Neuron (in vitro differentiated cells): ENCODE measurements at regions not wholly inside any gene's neighbourhood (a gene's known extent, or its start where the extent isn't known, plus 50 kb on each side); places are given as distances from the start of the nearest gene placed in this dataset.
"Not testable (repeated sequence)": the region's sequence is repeated elsewhere in the genome, so short reads cannot be mapped to it uniquely, and the experiment has no call there.

Experiments
- H2AFZ ChIP-seq: one replicate; pipeline ENCODE4 v1.6.1; 2013; ENCODE audit warnings: low read depth, mild to moderate bottlenecking, inconsistent platforms, low read length, moderate library complexity
- H3K27me3 ChIP-seq: one replicate; pipeline ENCODE4 v1.6.1; 2013; ENCODE audit warnings: low read length; ENCODE audit not compliant: insufficient read depth
- H3K36me3 ChIP-seq: one replicate; pipeline ENCODE4 v1.6.1; 2013; ENCODE audit warnings: low read length; ENCODE audit not compliant: insufficient read depth
- H3K4me1 ChIP-seq: one replicate; pipeline ENCODE4 v1.6.1; 2013; ENCODE audit warnings: low read length; ENCODE audit not compliant: insufficient read depth
- H3K4me3 ChIP-seq: 2 replicates; pipeline ENCODE4 v1.5.1; 2013; ENCODE audit warnings: mild to moderate bottlenecking, low read length, moderate library complexity
- H3K9me3 ChIP-seq: one replicate; pipeline ENCODE4 v1.6.1; 2013; ENCODE audit warnings: low read length

DNA sequence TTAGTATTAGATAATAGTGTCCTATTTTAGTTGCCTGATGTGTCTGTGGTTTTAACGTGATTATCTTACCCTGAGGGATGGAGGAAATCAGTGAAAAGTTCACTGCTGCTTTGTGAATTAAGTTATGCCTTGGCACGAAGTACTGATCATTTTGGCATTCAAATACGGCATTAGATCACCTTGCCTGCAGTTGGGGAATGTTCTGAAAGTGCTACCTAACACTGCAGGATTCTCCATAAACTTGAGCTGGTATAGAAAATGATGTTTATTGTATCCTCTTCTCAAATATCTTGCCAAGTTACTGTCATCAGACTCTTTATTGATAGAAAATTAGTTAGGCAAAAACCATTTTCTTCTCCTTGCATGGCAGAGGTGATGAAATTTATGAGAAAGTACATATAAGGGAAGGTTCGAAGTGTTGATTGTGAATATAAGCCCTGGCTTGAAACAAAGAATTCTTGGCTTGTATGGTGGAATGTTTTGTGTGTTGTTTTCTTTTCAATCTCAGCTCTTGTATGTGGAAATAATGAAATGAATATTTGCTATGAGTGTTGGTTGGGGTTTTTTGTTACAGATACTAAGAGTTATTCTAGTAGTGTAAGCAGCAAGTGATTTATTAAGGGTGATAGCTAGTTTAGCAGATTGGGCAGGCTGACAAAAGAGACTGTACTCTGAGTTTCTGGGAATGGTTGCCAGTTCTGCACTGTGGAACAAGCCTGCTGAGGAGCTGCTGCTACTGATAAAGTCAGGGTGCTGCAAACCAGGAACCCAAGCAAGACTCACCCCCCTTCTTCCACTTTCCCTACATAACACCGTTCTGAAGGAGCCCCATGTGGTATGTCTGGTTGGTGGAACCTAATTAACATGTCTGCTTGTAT is 448.3 kb downstream of the PCNX1 start:
- H3K4me3 ChIP-seq, result no peak overlapping the region
- H3K36me3 ChIP-seq, result no peaks in the 10 kb centered on the region
- no peak overlapping the region for H2AFZ ChIP-seq
- no peaks in the 10 kb centered on the region for H3K27me3 ChIP-seq
- H3K9me3 ChIP-seq, result peaks cover 5% of the 10 kb centered on the region
- peaks cover 10% of the 10 kb centered on the region for H3K4me1 ChIP-seq

- H3K27me3 ChIP-seq, result no peaks in the 10 kb centered on the region
Observed at GRCh38 chr14:71358209-71358931, 451.1 kb downstream of the PCNX1 start.

DNA sequence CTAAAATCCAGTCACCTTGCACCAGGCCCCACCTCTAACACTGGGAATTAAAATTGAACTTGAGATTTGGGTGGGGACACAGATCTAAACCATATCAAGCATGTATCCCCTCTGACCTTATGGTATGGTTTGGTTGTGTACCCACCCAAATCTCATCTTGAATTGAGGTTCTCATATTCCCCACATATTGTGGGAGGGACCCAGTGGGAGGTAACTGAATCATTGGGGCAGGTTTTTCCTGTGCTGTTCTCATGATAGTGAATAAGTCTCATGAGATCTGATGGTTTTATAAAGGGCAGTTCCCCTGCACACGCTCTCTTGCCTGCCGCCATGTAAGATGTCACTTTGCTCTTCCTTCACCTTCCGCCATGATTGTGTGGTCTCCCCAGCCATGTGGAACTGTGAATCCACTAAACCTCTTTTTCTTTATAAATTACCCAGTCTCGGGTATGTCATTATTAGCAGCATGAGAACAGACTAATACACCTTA is 451.7 kb downstream of the PCNX1 start:
- H3K4me3 ChIP-seq, H3K4me1 ChIP-seq, H3K36me3 ChIP-seq, H2AFZ ChIP-seq, H3K27me3 ChIP-seq, H3K9me3 ChIP-seq: not testable (repeated sequence)

More at GRCh38 chr14:71358209-71358931, 451.1 kb downstream of the PCNX1 start:
- Histone ChIP-seq H3K9me3 (peaks cover 2% of the 10 kb centered on the region), H3K4me3 (no peak overlapping the region), H3K36me3 (no peaks in the 10 kb centered on the region), H2AFZ (no peak overlapping the region), H3K4me1 (peaks cover 10% of the 10 kb centered on the region)

DNA sequence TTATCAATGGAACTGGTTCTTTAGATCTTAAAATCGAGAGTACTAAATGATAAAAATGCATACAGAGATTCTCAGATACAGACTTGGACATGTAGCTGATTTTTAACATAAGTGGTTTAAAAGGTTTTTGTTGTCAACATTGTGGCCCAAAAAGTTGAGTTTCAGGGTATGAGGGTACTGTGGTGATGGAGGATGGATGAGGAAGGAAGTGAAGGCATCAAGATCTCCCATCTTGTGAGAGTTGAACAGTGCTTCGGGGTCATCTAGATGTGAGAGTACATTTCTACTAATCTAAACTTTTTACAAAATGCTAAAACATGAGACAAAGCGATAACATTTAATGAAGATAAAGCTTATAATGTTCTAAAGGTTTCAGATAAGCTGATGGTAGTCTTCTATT is 452.6 kb downstream of the PCNX1 start:
- Histone ChIP-seq H3K4me1 (peaks cover 7% of the 10 kb centered on the region), H3K4me3 (no peak overlapping the region), H3K9me3 (no peaks in the 10 kb centered on the region), H2AFZ (no peak overlapping the region), H3K36me3 (no peaks in the 10 kb centered on the region), H3K27me3 (no peaks in the 10 kb centered on the region)

- Histone ChIP-seq H3K27me3 (no peaks in the 10 kb centered on the region), H3K4me3 (no peak overlapping the region), H2AFZ (no peak overlapping the region), H3K4me1 (no peaks in the 10 kb centered on the region), H3K9me3 (no peaks in the 10 kb centered on the region), H3K36me3 (no peaks in the 10 kb centered on the region)
Observed at GRCh38 chr14:71361336-71361735, 454.1 kb downstream of the PCNX1 start.

DNA sequence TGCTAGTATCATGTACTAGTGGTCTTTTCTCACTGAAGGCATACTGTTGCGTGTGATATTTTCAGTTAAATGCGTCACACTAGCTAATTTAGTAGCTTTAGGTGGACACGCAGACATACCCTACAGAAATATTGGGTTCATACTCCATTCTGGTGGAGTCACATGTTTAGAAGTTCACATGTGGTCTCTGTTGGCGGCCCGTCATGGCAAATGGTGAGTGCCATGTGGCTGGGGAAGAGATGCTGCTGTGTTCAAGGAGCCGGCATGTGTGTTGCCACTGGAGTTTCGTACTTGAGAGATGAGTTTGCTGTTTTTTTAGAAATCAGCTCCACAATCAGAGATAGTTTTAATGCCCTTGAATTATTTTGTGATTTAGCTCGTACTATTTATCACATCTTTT is 454.6 kb downstream of the PCNX1 start:
- no peaks in the 10 kb centered on the region for H3K4me1 ChIP-seq
- no peak overlapping the region for H3K4me3 ChIP-seq
- H2AFZ ChIP-seq, result no peak overlapping the region
- H3K9me3 ChIP-seq, result no peaks in the 10 kb centered on the region
- no peaks in the 10 kb centered on the region for H3K36me3 ChIP-seq
- H3K27me3 ChIP-seq, result no peaks in the 10 kb centered on the region

DNA sequence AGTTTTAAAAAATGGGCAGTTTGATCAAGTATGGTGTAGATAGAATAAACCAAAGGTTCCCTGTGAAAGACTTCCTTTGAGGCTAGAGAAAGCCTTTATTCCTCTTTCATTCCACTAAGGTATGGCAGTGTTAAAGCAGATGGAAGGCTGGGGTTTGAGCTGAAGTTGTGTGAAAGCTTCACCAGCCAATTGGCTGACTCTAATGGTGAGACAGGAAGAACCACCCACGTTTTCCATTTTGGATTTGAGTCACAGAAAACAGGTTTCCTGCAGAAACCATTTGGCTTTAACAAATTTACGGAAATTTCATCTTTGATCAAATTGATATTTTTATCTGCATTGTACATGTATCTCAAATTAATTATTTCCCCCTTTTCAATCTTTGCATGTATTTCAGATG is 455.0 kb downstream of the PCNX1 start:
- Histone ChIP-seq H3K9me3 (no peaks in the 10 kb centered on the region), H3K4me3 (no peak overlapping the region), H2AFZ (no peak overlapping the region), H3K36me3 (no peaks in the 10 kb centered on the region), H3K27me3 (no peaks in the 10 kb centered on the region), H3K4me1 (no peaks in the 10 kb centered on the region)

GRCh38 chr14:71362920-71363584 is 455.8 kb downstream of the PCNX1 start:
- H3K27me3 ChIP-seq, result no peaks in the 10 kb centered on the region
- no peaks in the 10 kb centered on the region for H3K4me1 ChIP-seq
- H3K36me3 ChIP-seq, result no peaks in the 10 kb centered on the region
- no peaks in the 10 kb centered on the region for H3K9me3 ChIP-seq
- H2AFZ ChIP-seq, result no peak overlapping the region
- no peak overlapping the region for H3K4me3 ChIP-seq

GRCh38 chr14:71363946-71364925 is 457.0 kb downstream of the PCNX1 start:
- H3K4me1 ChIP-seq, result no peaks in the 10 kb centered on the region
- H2AFZ ChIP-seq, result no peak overlapping the region
- no peaks in the 10 kb centered on the region for H3K27me3 ChIP-seq
- H3K36me3 ChIP-seq, result no peaks in the 10 kb centered on the region
- no peak overlapping the region for H3K4me3 ChIP-seq
- no peaks in the 10 kb centered on the region for H3K9me3 ChIP-seq

DNA sequence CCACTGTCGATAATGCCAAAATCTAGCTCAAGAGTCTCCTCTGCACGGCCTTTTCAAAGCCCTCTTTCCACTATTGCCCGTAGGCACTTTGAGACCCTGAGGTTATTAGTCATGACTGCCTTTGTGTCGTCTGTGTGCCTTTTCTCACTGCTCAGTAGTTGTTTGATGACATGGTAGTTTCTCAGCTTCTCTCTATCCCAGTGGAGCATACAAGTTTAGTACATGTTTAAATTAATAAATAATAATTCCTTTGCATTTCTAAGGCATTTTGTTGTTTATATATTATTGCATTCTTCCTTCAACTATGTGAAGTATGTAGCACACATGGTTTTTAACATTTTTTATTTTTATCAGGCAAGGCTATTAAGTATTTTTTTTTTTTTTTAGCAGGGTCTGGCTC is 458.1 kb downstream of the PCNX1 start:
- no peak overlapping the region for H3K4me3 ChIP-seq
- no peaks in the 10 kb centered on the region for H3K4me1 ChIP-seq
- no peaks in the 10 kb centered on the region for H3K36me3 ChIP-seq

GRCh38 chr14:71366861-71367260 is 459.6 kb downstream of the PCNX1 start:
- Histone ChIP-seq H3K36me3 (no peaks in the 10 kb centered on the region), H2AFZ (no peak overlapping the region), H3K9me3 (no peaks in the 10 kb centered on the region), H3K4me1 (peaks cover under 1% of the 10 kb centered on the region), H3K4me3 (no peak overlapping the region), H3K27me3 (no peaks in the 10 kb centered on the region)

More for the DNA sequence above, 458.1 kb downstream of the PCNX1 start:
- no peak overlapping the region for H2AFZ ChIP-seq
- H3K27me3 ChIP-seq, result no peaks in the 10 kb centered on the region
- no peaks in the 10 kb centered on the region for H3K9me3 ChIP-seq

DNA sequence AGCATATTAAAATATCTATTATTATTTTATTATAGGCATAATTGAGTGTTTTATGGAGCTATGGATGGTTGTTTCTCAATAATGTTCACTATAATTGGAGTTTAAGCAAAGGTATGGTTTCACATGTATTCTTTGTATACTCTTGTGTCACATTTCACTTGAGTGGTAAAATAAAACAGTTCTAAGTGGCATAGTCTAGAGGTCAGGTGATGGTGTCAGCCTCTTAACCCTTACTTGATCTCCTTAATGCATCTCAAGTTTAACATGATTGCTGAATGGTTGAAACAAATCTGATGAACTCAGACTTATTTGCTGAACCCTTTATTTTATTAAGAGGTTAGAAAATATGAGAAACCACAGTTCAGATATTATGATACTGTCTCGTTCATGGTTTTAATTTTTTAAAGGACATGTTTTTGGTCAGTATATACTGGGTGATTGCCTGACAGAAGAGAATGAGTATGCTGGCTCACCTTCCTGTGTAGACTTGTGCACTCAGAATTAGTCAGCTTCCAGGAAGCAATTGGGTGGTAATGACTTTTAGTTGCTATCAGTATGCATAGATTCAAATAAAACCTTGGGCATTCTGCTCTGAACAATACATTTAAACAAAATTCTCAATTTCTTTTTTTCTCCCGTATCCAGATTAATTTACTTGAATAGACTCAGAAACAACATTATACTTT is 464.6 kb downstream of the PCNX1 start:
- no peaks in the 10 kb centered on the region for H3K9me3 ChIP-seq
- H3K4me3 ChIP-seq, result no peak overlapping the region
- no peaks in the 10 kb centered on the region for H3K36me3 ChIP-seq
- H2AFZ ChIP-seq, result no peak overlapping the region
- no peaks in the 10 kb centered on the region for H3K27me3 ChIP-seq
- H3K4me1 ChIP-seq, result peaks cover 8% of the 10 kb centered on the region
